ENCODE measurements at regions not wholly inside any gene's neighbourhood (a gene's known extent, or its start where the extent isn't known, plus 50 kb on each side); places are given as distances from the start of the nearest gene placed in this dataset.
A peak's percentile ranks its signal among the peaks of the same experiment; 100 is the strongest.

GRCh38 chr7:12074889-12075288 is 136.2 kb upstream of the TMEM106B start:
- DNase-seq: no peak

DNA sequence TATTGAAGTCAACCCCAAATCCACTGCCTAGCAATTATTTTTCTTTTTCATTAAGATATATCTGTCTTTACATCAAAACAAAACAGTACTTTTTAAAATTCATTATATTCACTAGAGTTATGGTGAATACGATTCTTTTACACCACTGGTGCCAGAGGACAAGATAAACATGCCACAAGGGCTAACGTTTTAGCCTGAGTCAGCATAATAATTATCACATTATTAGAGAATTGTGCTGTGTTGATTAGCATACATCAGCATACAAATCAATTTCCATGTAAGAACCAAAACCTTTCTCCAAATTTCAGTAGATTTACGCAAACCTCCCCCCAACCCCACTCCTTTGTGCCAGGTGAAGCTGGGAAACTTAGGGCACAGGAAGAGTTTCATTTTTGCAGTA is 131.1 kb upstream of the TMEM106B start:
- no peak for DNase-seq

DNA sequence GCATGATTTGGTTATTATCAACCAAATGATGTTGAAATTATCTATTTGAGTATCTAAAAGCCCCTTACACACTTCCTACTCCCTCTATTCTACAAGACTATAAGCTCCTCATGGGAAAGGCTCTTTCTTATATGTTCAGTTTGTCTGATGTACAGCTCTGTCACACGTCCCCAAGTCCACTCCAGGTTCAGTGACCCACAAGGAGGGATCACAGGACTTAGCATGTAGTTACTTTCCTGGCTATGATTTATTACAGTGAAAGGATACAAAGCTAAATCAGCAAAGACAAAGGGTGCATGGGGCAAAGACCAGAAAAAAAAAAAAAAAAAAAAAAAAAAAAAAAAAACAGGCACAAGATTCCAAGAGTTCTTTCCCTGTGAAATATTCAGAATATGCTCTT is 125.6 kb upstream of the TMEM106B start:
- no peak for DNase-seq

DNA sequence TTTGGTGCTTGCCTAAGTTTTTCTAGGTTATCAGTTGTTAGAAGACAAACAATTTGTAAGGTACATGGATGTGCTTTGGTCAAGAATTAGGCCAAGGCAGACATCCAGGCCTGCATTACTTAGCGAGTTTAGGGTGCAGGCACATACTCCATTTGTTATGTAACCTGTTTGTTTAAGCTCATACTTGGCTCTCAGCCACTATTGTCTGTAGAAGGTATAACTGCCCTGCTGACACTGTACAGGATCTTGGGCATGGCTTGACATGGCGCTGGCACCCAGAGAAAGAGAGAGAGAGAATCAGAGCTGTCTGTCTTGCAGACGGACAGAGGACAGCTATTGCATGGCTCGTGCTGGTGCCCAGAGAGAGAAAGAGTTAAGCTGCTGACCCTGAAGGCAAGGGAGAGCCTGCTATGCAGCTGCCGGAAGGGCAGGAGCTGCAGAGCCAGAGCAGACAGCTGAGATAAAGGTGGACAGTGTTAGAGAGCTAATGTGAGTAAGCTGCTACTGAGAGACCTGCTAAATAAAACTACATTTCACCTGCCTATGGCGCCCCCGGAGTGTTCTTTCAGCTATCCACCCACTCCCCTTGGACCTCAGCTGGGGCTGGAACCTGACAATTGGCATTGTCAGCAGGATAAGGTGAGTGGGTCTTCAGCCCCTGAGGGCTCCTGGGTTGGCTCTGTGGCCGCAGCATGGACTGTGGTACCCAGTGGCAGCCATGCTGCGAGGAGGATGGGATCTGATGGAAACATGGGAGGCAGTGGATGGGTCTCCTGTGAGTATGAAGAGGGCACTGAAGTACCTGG is 120.9 kb upstream of the TMEM106B start:
- no peak for DNase-seq

- no peak for DNase-seq
Observed at GRCh38 chr7:12090757-12091221, 120.3 kb upstream of the TMEM106B start.

DNA sequence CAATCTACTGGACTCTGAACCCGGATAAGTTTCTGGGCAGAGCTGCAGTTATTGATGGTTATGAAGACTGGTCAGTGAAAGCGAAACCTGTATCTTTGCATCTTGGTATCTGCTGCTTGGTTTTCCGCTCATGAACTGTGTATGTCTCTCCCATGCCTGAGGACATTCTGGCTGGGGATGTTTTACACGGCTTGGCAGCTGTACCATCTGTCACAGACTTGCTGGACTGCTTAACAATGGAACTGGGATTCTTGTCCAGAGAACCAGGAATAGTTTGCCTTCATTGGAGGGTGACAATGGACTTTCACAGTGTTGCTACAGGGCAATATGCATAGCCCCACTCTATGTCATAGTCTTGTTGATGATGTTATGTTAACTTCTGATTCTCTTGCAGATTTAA is 119.9 kb upstream of the TMEM106B start:
- no peak for DNase-seq

DNA sequence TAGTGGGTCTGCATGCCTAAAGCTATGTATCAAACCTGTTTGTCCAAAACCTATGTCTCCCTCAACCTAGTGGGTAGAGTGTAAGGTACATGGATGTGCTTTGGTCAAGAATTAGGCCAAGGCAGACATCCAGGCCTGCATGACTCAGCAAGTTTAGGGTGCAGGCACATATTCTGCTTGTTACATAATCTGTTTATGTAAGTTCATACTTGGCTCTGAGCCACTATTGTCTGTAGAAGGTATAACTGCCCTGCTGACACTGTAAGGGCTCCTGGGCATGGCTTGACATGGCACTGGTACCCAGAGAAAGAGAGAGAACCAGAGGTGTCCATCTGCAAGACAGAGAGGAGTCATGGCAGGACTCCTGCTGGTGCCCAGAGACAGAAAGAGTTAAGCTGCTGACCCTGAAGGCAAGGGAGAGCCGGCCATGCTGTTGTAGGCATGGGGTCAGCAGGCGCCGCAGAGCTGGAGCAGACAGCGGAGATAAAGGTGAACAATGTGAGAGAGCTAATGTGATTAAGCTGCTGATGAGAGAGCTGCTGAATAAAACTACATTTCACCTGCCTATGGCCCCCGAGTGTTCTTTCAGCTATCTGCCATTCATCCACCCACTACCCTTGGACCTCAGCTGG is 118.5 kb upstream of the TMEM106B start:
- no peak for DNase-seq

DNA sequence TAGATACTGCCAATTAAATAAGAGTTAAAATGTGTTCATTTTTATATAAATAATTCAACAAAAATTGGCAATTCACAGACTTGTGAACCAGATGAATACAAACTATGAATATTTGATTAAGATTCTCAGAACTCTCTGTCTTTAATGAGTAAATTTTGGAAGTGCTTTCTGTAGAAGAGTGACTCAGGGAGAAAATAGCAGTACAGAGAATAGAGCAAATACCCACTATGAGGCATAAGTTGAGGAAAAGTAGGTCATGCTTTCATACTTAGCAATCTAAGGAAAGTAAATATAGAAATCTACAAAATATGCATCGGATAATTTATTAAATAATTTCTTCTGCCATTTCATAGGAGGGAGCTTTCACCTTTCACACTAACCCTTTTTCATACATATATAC is 117.7 kb upstream of the TMEM106B start:
- no peak for DNase-seq

DNA sequence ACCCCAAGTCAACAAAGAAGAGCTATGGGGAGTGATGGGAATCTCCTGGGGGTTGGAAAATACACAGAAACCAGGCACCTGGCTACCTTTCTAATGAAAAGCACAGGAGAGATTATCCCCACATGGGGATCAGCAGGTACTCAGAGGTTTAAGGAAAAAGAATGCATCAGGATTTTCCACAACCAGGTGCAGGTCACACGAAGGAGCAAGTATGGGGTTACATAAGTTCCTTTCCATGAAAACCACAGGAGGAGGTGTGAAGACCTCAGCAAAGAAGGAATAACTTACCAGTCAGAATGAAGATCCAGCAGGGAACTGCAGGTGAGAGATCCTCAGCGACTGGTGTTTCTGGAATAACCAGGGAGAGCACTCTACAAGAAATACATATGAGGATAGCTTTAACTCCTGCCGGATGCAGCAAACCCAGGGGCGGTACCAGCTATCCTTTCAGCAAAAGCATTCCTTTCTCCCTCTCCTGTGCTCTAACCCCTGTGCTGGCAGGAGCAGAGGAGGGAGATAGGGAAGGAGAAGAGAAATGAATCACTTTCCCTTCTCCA is 116.7 kb upstream of the TMEM106B start:
- DNase-seq: no peak

DNA sequence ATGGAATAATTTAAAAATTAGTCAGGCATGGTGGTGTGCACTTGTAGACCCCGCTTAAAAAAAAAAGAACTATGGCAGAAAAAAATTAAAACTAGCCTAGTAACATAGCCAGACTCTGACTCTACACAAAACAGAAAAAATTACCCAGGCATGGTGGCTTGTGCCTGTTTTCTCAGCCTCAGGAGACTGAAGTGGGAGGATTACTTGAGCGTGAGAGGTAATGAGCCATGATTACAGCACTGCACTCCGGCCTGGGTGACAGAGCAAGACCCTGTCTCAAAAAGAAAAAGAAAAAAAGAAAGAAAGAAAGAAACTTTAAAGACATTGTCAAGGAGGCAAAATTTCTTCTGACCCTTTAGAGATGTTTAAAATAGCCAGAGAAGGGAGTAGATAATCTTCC is 109.0 kb upstream of the TMEM106B start:
- DNase-seq: no peak

- no peak for DNase-seq
Observed at GRCh38 chr7:12102527-12102926, 108.6 kb upstream of the TMEM106B start.

DNA sequence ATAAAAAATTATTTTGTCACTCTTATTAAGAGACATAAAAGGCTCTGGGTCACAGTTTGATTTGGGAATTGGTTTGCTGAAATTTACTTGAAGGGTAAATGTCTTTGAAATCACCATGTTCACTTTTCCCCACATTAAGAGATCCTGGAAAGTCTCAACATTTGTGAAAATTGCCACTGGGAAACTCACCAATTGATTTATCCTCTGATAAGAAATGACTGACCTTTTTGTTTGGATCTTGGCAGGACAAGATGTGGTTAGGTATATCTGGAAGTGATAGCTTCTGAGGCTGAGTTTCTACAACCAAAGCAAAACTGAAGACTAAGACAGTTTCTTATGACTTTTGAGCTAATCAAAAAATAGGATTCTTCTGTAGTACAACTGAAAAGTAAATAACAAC is 107.1 kb upstream of the TMEM106B start:
- DNase-seq: no peak

GRCh38 chr7:12107381-12107780 is 103.7 kb upstream of the TMEM106B start:
- DNase-seq: no peak

- no peak for DNase-seq
Observed at GRCh38 chr7:12107841-12108254, 103.2 kb upstream of the TMEM106B start.

DNA sequence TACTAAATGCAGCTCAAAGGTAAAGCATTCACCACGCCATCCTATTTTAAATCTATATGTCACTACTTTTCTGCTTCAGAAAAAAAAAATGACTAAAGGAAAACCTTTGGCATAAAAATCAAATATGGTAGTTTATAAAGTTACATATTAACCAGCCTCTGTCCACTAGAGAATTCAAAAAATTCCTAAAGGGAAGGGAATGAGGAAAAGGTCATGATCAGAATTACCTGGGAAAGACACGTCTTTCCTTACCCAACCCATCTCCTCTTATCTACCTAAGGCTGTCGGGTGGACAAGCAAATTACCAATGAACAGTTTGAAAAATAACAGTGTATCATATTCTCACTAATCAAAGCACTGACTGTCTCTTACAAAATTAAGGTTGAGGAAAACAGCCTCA is 100.7 kb upstream of the TMEM106B start:
- no peak for DNase-seq

DNA sequence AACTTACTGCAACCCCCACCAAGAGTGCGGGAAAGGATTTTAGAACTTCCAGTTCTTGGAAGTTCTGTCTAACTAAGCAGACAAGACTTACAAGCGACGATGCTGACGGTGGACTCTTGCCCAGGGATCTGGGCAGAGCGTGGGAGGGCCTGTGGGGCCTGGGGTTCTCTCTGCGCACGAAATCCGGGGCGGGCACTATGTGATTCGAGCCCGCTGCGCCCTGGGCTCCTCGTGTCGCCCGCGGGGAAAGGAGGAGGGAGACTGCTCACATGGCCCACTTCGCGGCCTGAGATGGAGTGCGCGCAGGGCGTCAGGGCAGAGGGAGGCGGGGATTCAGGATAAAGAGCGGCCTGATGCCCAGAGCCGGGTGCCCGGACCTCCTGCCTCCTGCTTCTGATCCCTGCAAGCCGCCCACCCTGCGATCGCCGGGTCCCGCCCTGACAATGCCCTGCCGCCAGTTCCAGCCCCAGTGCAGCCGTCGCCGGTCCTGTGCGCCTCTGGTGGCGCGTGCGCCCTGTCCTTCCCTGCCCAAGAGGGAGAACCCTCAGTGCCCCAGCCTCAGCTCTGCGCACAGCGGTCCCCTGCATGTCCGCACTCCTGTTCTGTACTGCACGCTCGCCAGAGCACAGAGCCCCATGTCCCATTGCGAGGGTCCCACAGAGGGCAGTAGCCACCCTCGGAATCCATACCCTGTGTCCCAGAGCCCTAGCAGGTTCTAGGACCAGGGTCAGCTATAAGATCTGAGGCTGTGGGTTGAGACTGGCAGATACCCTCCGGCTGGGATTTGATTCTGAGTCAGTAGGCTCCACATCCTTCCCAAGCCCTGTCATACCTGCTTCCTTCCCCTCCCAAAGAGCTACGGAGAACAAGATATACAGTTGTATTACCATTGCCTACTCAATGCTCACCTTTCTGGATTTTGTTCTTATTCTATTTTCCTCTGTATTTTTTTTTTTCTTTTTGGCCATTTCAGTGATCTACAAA is 99.4 kb upstream of the TMEM106B start:
- DNase-seq: peak; percentile 54 to 66

DNA sequence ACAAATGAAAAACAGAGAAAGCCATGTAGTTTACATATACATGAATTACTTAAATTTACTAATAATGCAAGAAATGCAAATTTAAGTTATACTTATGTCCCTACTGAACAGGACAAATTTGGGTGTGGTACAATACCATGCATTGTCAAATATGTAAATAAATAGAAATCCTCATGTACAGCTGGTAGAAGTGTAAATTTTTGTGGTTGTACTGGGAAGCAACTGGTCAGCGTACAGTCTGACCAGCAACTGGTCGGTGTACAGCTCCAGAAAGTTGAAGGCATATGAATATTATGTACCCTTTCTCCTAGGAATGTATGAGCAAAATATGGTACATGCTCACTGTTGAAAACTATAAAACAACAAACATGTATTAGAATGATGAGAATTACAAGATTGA is 93.9 kb upstream of the TMEM106B start:
- no peak for DNase-seq

DNA sequence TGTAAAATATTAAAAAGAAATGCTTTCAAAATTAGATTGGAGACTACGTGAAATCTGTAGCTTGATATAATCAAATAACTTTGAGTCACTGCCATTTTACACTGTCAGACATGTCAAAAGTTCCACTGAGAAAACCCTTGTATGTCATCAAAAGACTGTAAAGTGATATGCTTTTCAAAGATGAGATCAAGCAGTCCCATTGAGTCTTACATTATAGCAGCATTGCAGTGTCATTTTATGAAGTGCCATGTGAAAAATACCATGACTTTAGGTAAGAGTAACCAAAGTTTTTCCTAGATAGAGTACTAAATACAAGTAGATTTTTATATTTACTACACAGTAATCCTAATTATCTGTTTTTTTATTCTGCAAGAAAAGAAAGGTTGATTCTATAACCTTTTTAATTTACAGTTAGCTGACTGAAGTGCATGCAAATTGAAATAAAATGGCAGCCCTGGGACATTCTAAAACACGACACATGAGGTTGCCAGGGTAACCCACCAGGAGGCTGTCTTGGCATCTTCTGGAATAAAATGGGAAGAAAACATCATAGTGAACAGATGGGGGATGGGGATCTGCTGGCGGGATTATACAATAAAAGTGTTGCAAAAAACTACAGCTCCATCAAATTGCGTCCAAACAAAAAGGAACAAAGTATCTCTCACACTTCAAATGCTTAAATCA is 91.3 kb upstream of the TMEM106B start:
- DNase-seq: no peak

DNA sequence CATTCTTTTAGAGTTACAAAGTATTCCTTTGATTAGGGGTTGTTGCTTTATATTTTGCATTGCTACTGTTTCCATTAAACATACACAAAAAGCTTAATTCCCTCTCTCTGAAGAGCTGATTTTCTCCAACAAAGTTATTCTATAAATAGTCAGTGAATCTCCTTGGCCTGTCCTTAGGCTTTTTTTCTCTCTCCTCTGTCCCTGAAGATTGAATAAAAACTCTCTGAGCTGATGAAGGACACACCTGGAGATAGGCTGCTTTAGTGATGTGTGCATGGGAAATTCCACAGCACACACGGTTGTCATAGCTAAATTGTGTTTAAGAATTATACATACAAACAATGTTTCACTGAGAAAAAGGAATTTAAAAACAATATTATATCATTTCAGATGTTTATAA is 90.5 kb upstream of the TMEM106B start:
- no peak for DNase-seq

DNA sequence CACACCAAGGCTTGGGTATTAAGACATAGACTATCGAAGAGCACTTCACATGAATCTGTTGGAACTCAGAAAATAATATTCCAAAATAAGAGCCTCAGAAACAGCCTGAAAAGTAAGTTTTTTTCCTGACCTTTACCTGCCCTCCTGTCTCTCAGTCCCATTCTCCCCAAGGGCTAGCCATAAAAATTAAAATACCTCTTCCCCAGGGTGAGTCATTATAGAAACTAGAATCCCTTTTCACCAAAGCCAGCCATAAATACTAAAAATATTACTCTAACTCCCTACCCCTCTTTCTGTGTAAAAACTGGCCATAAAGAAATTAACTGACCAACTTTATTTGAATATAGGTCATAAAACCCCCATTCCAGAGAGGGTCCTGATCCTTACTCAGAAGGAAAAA is 87.9 kb upstream of the TMEM106B start:
- DNase-seq: no peak

DNA sequence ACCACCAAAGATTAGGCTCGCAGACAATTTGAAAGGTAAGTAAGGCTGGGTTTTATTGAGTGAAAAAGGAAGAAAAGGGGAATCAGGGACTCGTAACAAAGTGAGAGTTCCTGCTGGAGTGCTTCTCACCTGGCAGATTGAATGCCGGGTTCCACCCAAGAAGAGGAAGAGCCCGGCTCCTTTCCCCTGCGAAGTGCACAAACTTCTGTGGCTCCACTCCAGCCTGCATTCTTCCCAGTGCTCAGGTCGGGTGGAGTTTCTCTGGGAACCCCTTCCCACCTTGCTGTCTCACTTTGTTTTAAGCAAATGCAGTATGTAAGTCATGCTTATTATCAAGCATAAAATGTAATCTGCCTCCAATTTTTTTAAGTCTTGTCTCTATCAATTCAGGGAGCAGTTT is 87.1 kb upstream of the TMEM106B start:
- no peak for DNase-seq

All from right lung (tissue), 2 donors.